ENCODE measurements at regions not wholly inside any gene's neighbourhood (a gene's known extent, or its start where the extent isn't known, plus 50 kb on each side); places are given as distances from the start of the nearest gene placed in this dataset.

DNA sequence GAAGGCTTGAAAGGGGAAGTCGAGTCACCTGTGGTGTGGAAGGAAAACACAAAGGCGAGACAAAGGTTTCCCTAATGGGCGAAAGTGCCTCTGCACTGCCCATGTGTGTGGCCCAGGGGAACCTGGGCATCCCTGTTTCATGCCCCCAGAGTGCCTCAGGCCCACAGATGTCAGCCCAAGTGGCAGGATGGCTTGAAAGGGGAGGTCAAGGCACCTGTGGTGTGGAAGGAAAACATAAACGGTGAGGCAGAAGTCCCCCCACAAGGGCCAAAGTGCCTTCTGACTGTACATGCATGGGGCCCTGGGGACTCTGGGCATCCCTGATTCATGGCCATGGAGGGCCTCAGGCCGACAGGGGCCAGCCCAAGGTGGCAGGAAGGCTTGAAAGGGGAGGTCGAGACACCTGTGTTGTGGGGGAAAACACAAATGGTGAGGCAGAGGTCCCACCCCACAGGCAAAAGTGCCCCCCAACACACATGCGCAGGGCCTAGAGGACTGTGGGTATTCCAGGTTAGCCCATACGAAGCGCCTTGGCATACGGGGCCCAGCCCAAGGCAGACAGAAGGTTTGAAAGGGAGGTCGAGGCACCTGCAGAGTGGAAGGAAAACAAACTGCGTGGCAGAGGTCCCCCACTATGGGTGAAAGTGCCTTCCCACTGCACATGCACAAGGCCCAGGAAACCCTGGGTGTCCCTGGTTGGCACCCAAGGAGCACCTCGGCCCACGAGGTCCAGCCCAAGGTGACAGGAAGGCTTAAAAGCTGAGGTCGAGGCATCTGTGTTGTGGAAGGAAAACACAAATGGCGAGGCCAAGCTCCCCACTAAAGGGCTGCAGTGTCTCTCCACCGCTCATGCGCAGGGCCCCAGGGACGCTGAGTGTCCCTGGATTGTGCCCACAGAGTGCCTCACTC, 382.3 kb downstream of the ALG10 start:
- no peak for TF ChIP-seq HDAC2 (IDR thresholded peaks at IDR 0.05)
- TF ChIP-seq, protein P1, sequence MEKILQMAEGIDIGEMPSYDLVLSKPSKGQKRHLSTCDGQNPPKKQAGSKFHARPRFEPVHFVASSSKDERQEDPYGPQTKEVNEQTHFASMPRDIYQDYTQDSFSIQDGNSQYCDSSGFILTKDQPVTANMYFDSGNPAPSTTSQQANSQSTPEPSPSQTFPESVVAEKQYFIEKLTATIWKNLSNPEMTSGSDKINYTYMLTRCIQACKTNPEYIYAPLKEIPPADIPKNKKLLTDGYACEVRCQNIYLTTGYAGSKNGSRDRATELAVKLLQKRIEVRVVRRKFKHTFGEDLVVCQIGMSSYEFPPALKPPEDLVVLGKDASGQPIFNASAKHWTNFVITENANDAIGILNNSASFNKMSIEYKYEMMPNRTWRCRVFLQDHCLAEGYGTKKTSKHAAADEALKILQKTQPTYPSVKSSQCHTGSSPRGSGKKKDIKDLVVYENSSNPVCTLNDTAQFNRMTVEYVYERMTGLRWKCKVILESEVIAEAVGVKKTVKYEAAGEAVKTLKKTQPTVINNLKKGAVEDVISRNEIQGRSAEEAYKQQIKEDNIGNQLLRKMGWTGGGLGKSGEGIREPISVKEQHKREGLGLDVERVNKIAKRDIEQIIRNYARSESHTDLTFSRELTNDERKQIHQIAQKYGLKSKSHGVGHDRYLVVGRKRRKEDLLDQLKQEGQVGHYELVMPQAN (conservative IDR thresholded peaks at IDR 0.05) = no peak
- TF ChIP-seq SUZ12 (IDR thresholded peaks at IDR 0.05; ENCODE audit: unreplicated experiment) = no peak
- TF ChIP-seq, protein P2, sequence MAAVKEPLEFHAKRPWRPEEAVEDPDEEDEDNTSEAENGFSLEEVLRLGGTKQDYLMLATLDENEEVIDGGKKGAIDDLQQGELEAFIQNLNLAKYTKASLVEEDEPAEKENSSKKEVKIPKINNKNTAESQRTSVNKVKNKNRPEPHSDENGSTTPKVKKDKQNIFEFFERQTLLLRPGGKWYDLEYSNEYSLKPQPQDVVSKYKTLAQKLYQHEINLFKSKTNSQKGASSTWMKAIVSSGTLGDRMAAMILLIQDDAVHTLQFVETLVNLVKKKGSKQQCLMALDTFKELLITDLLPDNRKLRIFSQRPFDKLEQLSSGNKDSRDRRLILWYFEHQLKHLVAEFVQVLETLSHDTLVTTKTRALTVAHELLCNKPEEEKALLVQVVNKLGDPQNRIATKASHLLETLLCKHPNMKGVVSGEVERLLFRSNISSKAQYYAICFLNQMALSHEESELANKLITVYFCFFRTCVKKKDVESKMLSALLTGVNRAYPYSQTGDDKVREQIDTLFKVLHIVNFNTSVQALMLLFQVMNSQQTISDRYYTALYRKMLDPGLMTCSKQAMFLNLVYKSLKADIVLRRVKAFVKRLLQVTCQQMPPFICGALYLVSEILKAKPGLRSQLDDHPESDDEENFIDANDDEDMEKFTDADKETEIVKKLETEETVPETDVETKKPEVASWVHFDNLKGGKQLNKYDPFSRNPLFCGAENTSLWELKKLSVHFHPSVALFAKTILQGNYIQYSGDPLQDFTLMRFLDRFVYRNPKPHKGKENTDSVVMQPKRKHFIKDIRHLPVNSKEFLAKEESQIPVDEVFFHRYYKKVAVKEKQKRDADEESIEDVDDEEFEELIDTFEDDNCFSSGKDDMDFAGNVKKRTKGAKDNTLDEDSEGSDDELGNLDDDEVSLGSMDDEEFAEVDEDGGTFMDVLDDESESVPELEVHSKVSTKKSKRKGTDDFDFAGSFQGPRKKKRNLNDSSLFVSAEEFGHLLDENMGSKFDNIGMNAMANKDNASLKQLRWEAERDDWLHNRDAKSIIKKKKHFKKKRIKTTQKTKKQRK (IDR thresholded peaks at IDR 0.05; ENCODE audit: low read depth, low read length) = no peak
- TF ChIP-seq TCF12 (IDR thresholded peaks at IDR 0.05; ENCODE audit: low read depth, low read length) = no peak
- no peak for TF ChIP-seq BHLHE40 (IDR thresholded peaks at IDR 0.05; ENCODE audit: borderline replicate concordance in 1 of 2, low read depth in 2 of 2, low read length in 1 of 2)
- no peak for TF ChIP-seq ZNF207 (IDR thresholded peaks at IDR 0.05; ENCODE audit: borderline replicate concordance)
- no peak for TF ChIP-seq PML (IDR thresholded peaks at IDR 0.05; ENCODE audit: low read length)
- TF ChIP-seq MEF2B (IDR thresholded peaks at IDR 0.05; ENCODE audit: partially characterized antibody, poor library complexity, severe bottlenecking) = no peak
- TF ChIP-seq RAD21 (IDR thresholded peaks at IDR 0.05; ENCODE audit: insufficient read depth, low read depth, low read length) = no peak
- intact Hi-C loops (cut with micrococcal nuclease; ENCODE audit: unreplicated experiment) = no loop called here
- Histone ChIP-seq H3K36me3 (ENCODE audit: control insufficient read depth in 2 of 2, insufficient read depth in 2 of 2, low read length in 1 of 2) (no peaks in the 10 kb centered on the region), H2AFZ (ENCODE audit: control insufficient read depth, low read depth, low read length) (no peak overlapping the region), H3K4me2 (ENCODE audit: control insufficient read depth, insufficient read depth) (no peak overlapping the region), H3K4me3 (no peak overlapping the region), H3K4me1 (ENCODE audit: control insufficient read depth, insufficient read depth, low read length) (no peaks in the 10 kb centered on the region), H3K79me2 (ENCODE audit: control insufficient read depth, insufficient read depth, low read length) (no peaks in the 10 kb centered on the region), H3K27me3 (replicated peaks in 1 of 2; ENCODE audit: control insufficient read depth in 2 of 2, insufficient read depth in 2 of 2, low read length in 1 of 2) (no peaks in the 10 kb centered on the region), H3K9ac (ENCODE audit: control insufficient read depth, insufficient read depth, low read length) (no peak overlapping the region), H3K9me3 (replicated peaks; ENCODE audit: control insufficient read depth, insufficient read depth, low read length) (no peaks in the 10 kb centered on the region; the same call in 2 of the 3 replicates), H4K20me1 (ENCODE audit: control insufficient read depth, insufficient read depth) (no peaks in the 10 kb centered on the region), H3K27ac (ENCODE audit: control insufficient read depth, insufficient read depth) (no peak overlapping the region)
- in situ Hi-C loops (cut with MboI) = no loop called here
- WGBS (ENCODE audit: insufficient coverage, insufficient replicate concordance, low lambda C conversion rate, missing lambda C conversion rate) = 40% methylated on average over 14 of the region's 19 CpGs
- ATAC-seq (no peak), FAIRE-seq (no peak), DNase-seq (ENCODE audit: low read depth, low spot score) (no peak)
- ChIA-PET CTCF (no interaction called here), SMC1A (ENCODE audit: uncharacterized antibody, unreplicated experiment) (no interaction called here), POLR2A (no interaction called here), RAD21 (ENCODE audit: unreplicated experiment) (no interaction called here)
- no TSS peak for BruUV-seq (replicated peaks)
